ENCODE measurements at regions not wholly inside any gene's neighbourhood (a gene's known extent, or its start where the extent isn't known, plus 50 kb on each side); places are given as distances from the start of the nearest gene placed in this dataset.

DNA sequence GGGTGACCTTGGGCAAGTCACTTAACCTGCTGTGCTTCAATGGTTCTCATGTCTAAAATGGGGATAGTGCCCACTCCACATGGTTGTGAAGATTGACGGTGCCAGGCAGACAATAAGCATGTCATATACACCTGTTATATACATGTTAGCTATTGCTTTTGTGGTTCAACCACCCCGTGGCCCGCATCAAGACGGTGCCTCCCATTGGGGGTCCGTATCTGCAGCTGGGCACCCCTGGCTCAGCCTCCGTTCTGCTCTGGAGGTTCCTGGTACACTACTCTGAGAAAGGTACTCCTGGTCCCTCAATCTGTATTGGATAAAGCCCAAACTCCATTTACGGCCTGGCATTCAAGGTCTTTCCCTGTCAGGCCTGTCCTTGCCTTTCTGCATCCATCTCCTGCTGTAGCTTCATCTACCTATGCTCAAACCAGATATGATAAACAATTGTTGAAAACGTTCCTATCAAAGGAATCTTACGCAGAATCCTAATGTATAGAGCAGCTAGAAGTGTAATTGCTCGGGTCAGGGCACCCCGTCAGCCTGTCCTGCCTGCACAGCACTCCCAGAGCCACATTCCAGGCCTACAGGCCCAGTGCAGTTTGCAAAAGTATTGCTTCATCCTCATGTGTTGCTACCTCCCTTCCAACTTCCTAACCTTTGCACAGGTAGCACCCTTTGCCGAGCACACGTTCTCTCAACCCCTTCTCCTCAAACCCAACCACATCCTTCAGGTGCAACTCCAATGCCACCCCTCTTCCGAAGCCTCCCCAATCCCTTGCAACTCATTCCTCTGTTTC is 194.9 kb downstream of the BCR start:
- TF ChIP-seq, protein P1, sequence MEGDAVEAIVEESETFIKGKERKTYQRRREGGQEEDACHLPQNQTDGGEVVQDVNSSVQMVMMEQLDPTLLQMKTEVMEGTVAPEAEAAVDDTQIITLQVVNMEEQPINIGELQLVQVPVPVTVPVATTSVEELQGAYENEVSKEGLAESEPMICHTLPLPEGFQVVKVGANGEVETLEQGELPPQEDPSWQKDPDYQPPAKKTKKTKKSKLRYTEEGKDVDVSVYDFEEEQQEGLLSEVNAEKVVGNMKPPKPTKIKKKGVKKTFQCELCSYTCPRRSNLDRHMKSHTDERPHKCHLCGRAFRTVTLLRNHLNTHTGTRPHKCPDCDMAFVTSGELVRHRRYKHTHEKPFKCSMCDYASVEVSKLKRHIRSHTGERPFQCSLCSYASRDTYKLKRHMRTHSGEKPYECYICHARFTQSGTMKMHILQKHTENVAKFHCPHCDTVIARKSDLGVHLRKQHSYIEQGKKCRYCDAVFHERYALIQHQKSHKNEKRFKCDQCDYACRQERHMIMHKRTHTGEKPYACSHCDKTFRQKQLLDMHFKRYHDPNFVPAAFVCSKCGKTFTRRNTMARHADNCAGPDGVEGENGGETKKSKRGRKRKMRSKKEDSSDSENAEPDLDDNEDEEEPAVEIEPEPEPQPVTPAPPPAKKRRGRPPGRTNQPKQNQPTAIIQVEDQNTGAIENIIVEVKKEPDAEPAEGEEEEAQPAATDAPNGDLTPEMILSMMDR (IDR thresholded peaks at IDR 0.05; ENCODE audit: low read depth, low read length), result no peak
- in situ Hi-C loops (cut with HindIII; ENCODE audit: low sequenced_read_pairs), result no loop called here

GRCh38 chr22:23373601-23374000 is 193.3 kb downstream of the BCR start:
- DNase-seq (ENCODE audit: low read depth, low spot score), result no peak
- TF ChIP-seq, protein P1 (IDR thresholded peaks at IDR 0.05; ENCODE audit: low read depth, low read length), result no peak
- H3K4me3 ChIP-seq (ENCODE audit: low read depth, low read length), result no peak overlapping the region

More for the DNA sequence above, 194.9 kb downstream of the BCR start:
- DNase-seq (ENCODE audit: low read depth, low spot score), result no peak
- H3K4me3 ChIP-seq (ENCODE audit: low read depth, low read length), result no peak overlapping the region

DNA sequence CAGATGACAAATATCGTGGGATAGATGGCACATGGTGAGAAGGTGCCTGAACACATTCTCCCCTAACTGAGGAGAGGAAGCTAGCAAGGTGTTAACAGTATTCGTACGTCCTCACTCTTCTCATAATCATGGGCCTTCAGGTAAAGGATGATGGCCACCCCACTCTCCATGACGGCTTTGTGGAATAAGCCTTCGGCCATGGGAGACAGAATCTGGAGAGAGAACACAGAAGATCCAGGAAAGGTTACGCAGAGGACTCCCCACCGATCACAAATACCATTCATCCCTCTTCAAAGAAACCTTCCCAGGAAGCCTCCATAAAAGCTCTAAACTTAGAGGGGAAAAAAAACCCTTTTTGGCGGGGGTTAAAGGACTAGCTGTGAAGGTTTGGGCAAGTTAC is 189.9 kb downstream of the BCR start:
- in situ Hi-C loops (cut with HindIII; ENCODE audit: low sequenced_read_pairs), result no loop called here
- H3K4me3 ChIP-seq (ENCODE audit: low read depth, low read length), result no peak overlapping the region
- no peak for DNase-seq (ENCODE audit: low read depth, low spot score)
- TF ChIP-seq, protein P1 (IDR thresholded peaks at IDR 0.05; ENCODE audit: low read depth, low read length), result no peak

More at GRCh38 chr22:23373601-23374000, 193.3 kb downstream of the BCR start:
- in situ Hi-C loops (cut with HindIII; ENCODE audit: low sequenced_read_pairs), result no loop called here

- TF ChIP-seq, protein P1 (IDR thresholded peaks at IDR 0.05; ENCODE audit: low read depth, low read length), result no peak
Measured at GRCh38 chr22:23369054-23369685, 188.9 kb downstream of the BCR start.

More at GRCh38 chr22:23369054-23369685, 188.9 kb downstream of the BCR start:
- DNase-seq (ENCODE audit: low read depth, low spot score), result no peak
- H3K4me3 ChIP-seq (ENCODE audit: low read depth, low read length), result no peak overlapping the region
- in situ Hi-C loops (cut with HindIII; ENCODE audit: low sequenced_read_pairs), result no loop called here
